ENCODE measurements at regions not wholly inside any gene's neighbourhood (a gene's known extent, or its start where the extent isn't known, plus 50 kb on each side); places are given as distances from the start of the nearest gene placed in this dataset.

DNA sequence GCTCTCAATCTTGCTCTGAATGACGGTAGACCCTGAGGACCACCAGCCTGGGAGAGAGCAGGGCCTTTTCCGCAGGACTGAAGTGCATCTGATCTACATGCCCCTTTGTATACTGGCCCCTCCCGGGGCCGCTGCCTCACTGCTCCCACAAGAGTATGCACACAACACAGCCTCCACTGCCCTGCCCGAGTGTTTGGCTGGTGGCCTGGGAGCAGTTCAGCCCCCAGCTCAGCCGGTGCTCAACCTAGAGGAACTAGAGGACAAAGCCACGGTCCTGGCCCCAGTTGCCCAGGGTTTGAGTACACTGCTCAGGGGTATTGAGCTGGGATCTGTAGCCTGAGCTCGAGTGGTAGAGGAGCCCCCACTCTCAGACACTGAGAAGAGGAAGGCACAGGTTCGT, 118.9 kb upstream of the CAB39 start:
- H3K4me3 ChIP-seq (ENCODE audit: control insufficient read depth, low read depth, low read length): no peak overlapping the region
- no peak for TF ChIP-seq CTCF (conservative IDR thresholded peaks at IDR 0.05; ENCODE audit: control insufficient read depth, insufficient read depth, low read depth, low read length)
- no peak for DNase-seq (ENCODE audit: low read depth)

DNA sequence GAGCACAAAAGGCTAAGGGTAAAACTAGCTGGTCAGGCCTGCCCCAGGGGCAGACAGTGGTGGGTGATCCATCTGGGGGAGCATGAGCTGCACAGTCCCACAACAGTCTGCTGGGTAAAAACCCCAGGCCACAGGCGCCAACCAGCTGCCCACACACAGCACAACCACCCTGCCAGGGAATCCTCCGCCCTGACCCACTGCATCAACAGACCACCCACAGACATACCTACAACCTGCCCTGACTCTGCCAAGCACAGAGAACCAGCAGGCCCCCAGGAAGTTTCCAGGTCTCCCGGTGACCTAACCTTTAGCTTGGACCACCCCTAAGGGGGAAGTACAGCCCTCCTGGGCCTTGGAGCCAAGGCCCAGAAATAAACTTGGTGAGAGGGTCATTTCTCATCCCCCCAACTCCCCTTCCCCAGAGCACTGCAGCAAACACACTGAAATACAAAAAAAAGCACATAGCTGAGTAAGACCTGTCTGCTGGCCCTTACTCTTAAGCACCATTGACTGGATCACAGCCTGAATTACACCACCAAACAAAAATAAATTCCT, 118.3 kb upstream of the CAB39 start:
- no peak for TF ChIP-seq CTCF (conservative IDR thresholded peaks at IDR 0.05; ENCODE audit: control insufficient read depth, insufficient read depth, low read depth, low read length)
- no peak overlapping the region for H3K4me3 ChIP-seq (ENCODE audit: control insufficient read depth, low read depth, low read length)
- no peak for DNase-seq (ENCODE audit: low read depth)

- DNase-seq (ENCODE audit: low read depth): no peak
- no peak for TF ChIP-seq CTCF (conservative IDR thresholded peaks at IDR 0.05; ENCODE audit: control insufficient read depth, insufficient read depth, low read depth, low read length)
- H3K4me3 ChIP-seq (ENCODE audit: control insufficient read depth, low read depth, low read length): no peak overlapping the region
Observed at GRCh38 chr2:230599853-230600252, 112.8 kb upstream of the CAB39 start.

- H3K4me3 ChIP-seq (ENCODE audit: control insufficient read depth, low read depth, low read length): no peak overlapping the region
- DNase-seq (ENCODE audit: low read depth): no peak
- no peak for TF ChIP-seq CTCF (conservative IDR thresholded peaks at IDR 0.05; ENCODE audit: control insufficient read depth, insufficient read depth, low read depth, low read length)
Observed at GRCh38 chr2:230600285-230600684, 112.4 kb upstream of the CAB39 start.

- TF ChIP-seq CTCF (conservative IDR thresholded peaks at IDR 0.05; ENCODE audit: control insufficient read depth, insufficient read depth, low read depth, low read length): no peak
- DNase-seq (ENCODE audit: low read depth): no peak
- no peak overlapping the region for H3K4me3 ChIP-seq (ENCODE audit: control insufficient read depth, low read depth, low read length)
Observed at GRCh38 chr2:230600881-230601280, 111.8 kb upstream of the CAB39 start.

GRCh38 chr2:230601510-230601909, 111.1 kb upstream of the CAB39 start:
- TF ChIP-seq CTCF (conservative IDR thresholded peaks at IDR 0.05; ENCODE audit: control insufficient read depth, insufficient read depth, low read depth, low read length): no peak
- H3K4me3 ChIP-seq (ENCODE audit: control insufficient read depth, low read depth, low read length): no peak overlapping the region
- no peak for DNase-seq (ENCODE audit: low read depth)
